Retinal pigment epithelial cell (primary cell): ENCODE measurements at regions not wholly inside any gene's neighbourhood (a gene's known extent, or its start where the extent isn't known, plus 50 kb on each side); places are given as distances from the start of the nearest gene placed in this dataset.

ENCODE experiments used
- DNase-seq: peaks from one replicate; pipeline ENCODE4 v3.0.0-alpha.2; 2010; ENCODE audit warnings: low read depth
- H3K4me3 ChIP-seq: 2 replicates; pipeline ENCODE4 v1.5.1; 2011; ENCODE audit warnings: mild to moderate bottlenecking, low read length, control low read depth, moderate library complexity
- CTCF ChIP-seq: conservative IDR thresholded peaks from 2 replicates; pipeline ENCODE4 v1.5.1; 2011; ENCODE audit warnings: low read depth, low read length, control low read depth, inconsistent platforms

GRCh38 chrX:26597981-26598380, 382.0 kb downstream of the MAGEB5 start:
- peak; percentile 20 for DNase-seq
- TF ChIP-seq CTCF: no peak
- no peak overlapping the region for H3K4me3 ChIP-seq

- DNase-seq: no peak
- TF ChIP-seq CTCF: no peak
- H3K4me3 ChIP-seq: no peak overlapping the region
These were observed 374.9 kb downstream of the MAGEB5 start for GRCh38 chrX:26590849-26591248.

- H3K4me3 ChIP-seq: no peak overlapping the region
- no peak for DNase-seq
- no peak for TF ChIP-seq CTCF
These were observed 370.6 kb downstream of the MAGEB5 start for GRCh38 chrX:26586570-26586969.

- no peak for TF ChIP-seq CTCF
- peak; percentile 39 for DNase-seq
- H3K4me3 ChIP-seq: no peak overlapping the region
These were observed 365.1 kb downstream of the MAGEB5 start for GRCh38 chrX:26581091-26581490.

- TF ChIP-seq CTCF: no peak
- no peak for DNase-seq
- H3K4me3 ChIP-seq: no peak overlapping the region
These were observed 364.1 kb downstream of the MAGEB5 start for GRCh38 chrX:26580021-26580420.

- TF ChIP-seq CTCF: no peak
- DNase-seq: no peak
- no peak overlapping the region for H3K4me3 ChIP-seq
These were observed 358.3 kb downstream of the MAGEB5 start for GRCh38 chrX:26574234-26574633.

GRCh38 chrX:26562156-26562555, 346.2 kb downstream of the MAGEB5 start:
- no peak for DNase-seq
- no peak overlapping the region for H3K4me3 ChIP-seq
- no peak for TF ChIP-seq CTCF
